Omental fat pad (tissue), 3 donors: ENCODE measurements at regions not wholly inside any gene's neighbourhood (a gene's known extent, or its start where the extent isn't known, plus 50 kb on each side); places are given as distances from the start of the nearest gene placed in this dataset.
"Not testable (repeated sequence)": the region's sequence is repeated elsewhere in the genome, so short reads cannot be mapped to it uniquely, and the experiment has no call there.

ENCODE experiments used
- ATAC-seq: fragments of 150-250 bp; one replicate; pipeline ENCODE4 v1.9.1; 2016; ENCODE audit warnings: mild to moderate bottlenecking, moderate library complexity; ENCODE audit not compliant: low FRiP score
- DNase-seq: peaks from one replicate; pipeline ENCODE4 v3.0.0-alpha.2; 2019; ENCODE audit warnings: low spot score
- TF ChIP-seq, protein P1 (sequence below), 3 donors: fragments of 450-650 bp; IDR thresholded peaks; one replicate each; pipeline ENCODE4 v1.5.1; 2016 to 2017; ENCODE audit warnings: antibody characterized with exemption in 3 of 3, mild to moderate bottlenecking in 3 of 3, moderate library complexity in 2 of 3

- no peak for ATAC-seq
- TF ChIP-seq, protein P1, sequence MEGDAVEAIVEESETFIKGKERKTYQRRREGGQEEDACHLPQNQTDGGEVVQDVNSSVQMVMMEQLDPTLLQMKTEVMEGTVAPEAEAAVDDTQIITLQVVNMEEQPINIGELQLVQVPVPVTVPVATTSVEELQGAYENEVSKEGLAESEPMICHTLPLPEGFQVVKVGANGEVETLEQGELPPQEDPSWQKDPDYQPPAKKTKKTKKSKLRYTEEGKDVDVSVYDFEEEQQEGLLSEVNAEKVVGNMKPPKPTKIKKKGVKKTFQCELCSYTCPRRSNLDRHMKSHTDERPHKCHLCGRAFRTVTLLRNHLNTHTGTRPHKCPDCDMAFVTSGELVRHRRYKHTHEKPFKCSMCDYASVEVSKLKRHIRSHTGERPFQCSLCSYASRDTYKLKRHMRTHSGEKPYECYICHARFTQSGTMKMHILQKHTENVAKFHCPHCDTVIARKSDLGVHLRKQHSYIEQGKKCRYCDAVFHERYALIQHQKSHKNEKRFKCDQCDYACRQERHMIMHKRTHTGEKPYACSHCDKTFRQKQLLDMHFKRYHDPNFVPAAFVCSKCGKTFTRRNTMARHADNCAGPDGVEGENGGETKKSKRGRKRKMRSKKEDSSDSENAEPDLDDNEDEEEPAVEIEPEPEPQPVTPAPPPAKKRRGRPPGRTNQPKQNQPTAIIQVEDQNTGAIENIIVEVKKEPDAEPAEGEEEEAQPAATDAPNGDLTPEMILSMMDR (IDR thresholded peaks at IDR 0.05), result no peak
- no peak for DNase-seq
Observed at GRCh38 chr10:80829562-80829961, 291.9 kb downstream of the SH2D4B start.

DNA sequence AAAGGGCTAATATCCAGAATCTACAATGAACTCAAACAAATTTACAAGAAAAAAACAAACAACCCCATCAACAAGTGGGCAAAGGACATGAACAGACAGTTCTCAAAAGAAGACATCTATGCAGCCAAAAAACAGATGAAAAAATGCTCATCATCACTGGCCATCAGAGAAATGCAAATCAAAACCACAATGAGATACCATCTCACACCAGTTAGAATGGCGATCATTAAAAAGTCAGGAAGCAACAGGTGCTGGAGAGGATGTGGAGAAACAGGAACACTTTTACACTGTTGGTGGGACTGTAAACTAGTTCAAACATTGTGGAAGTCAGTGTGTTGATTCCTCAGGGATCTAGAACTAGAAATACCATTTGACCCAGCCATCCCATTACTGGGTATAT lies 295.0 kb downstream of the SH2D4B start:
- DNase-seq, ATAC-seq: not testable (repeated sequence)

- no peak for ATAC-seq
- TF ChIP-seq, protein P1 (IDR thresholded peaks at IDR 0.05), result no peak
- DNase-seq, result no peak
Observed at GRCh38 chr10:80855348-80855971, 317.8 kb downstream of the SH2D4B start.

DNA sequence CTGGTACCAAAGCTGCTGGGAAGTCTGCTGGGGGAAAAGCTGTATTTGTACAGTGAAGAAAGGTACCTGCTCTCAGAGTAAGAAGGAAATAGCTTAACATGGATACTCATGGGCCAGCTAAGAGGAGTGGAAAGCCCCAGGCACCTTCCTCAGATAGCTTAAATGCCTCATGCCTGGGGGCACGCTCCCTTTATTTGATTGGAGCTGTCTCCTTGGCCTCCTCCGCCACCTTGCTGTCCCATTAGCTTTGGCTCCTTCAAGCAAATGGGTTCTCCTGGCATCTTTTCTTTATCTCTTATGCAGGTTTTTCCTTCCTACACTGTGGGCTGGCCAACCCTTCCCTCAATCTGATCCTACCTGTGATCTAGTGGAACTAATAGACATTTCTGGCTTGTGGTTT lies 318.5 kb downstream of the SH2D4B start:
- TF ChIP-seq, protein P1 (IDR thresholded peaks at IDR 0.05), result no peak
- no peak for ATAC-seq
- no peak for DNase-seq

- not testable (repeated sequence) for ATAC-seq
Observed at GRCh38 chr10:80859279-80859678, 321.6 kb downstream of the SH2D4B start.

GRCh38 chr10:80860719-80861118 lies 323.0 kb downstream of the SH2D4B start:
- TF ChIP-seq, protein P1 (IDR thresholded peaks at IDR 0.05), result no peak
- no peak for ATAC-seq

More at GRCh38 chr10:80859279-80859678, 321.6 kb downstream of the SH2D4B start:
- not testable (repeated sequence) for DNase-seq

DNA sequence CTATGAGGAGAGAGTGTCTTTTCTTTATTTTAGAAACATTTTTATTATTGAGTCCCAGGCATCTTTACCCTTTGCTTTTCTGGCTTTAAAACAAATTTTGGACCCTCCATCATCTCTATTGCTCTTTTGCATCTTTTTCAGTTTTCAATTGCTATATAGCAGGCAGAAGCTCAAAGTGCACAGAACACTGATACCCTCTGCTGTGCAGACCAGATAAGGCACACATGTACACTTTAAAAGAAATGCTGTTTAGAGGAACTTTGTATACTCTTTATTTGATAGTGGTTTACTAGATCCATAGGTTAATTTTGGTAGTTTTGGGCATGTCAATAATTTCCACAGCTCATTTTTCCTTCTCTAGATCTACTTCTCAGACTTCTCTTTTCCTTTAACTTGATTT lies 324.2 kb downstream of the SH2D4B start:
- TF ChIP-seq, protein P1 (IDR thresholded peaks at IDR 0.05), result no peak
- DNase-seq (no peak), ATAC-seq (no peak)

More at GRCh38 chr10:80860719-80861118, 323.0 kb downstream of the SH2D4B start:
- no peak for DNase-seq

DNA sequence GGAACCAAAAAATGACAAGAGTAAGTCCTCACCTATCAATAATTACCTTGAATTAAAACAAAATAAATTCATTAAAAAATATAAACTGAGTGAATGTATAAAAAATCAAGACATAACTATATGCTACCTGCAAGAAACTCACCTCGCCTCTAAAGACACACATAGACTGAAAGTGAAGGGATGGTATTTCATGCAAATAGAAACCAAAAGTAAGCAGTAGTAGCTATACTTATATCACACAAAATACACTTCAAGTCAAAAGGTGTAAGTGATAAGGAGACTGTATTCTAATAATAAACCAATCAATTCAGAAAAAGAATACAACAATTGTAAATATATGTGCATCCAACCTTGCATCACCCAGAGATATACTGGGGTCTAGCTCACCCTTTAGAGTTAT lies 332.6 kb downstream of the SH2D4B start:
- TF ChIP-seq, protein P1 (IDR thresholded peaks at IDR 0.05), result no peak
- no peak for DNase-seq
- ATAC-seq, result no peak
